Left kidney (tissue), 1 donor: ENCODE measurements at regions not wholly inside any gene's neighbourhood (a gene's known extent, or its start where the extent isn't known, plus 50 kb on each side); places are given as distances from the start of the nearest gene placed in this dataset.

ENCODE experiments used
- DNase-seq: peaks from one replicate; pipeline ENCODE4 v3.0.0-alpha.2; 2013

- DNase-seq, result no peak
Measured at GRCh38 chr7:35334506-35334905, 80.6 kb upstream of the TBX20 start.

- DNase-seq, result no peak
Measured at GRCh38 chr7:35333265-35333664, 79.4 kb upstream of the TBX20 start.

- no peak for DNase-seq
Measured at GRCh38 chr7:35331730-35332678, 78.1 kb upstream of the TBX20 start.

- no peak for DNase-seq
Measured at GRCh38 chr7:35329026-35329425, 75.1 kb upstream of the TBX20 start.

- no peak for DNase-seq
Measured at GRCh38 chr7:35319606-35320005, 65.7 kb upstream of the TBX20 start.

- no peak for DNase-seq
Measured at GRCh38 chr7:35316549-35316948, 62.6 kb upstream of the TBX20 start.

GRCh38 chr7:35315517-35315916 lies 61.6 kb upstream of the TBX20 start:
- no peak for DNase-seq

- no peak for DNase-seq
Measured at GRCh38 chr7:35314354-35314753, 60.5 kb upstream of the TBX20 start.

GRCh38 chr7:35313575-35313974 lies 59.7 kb upstream of the TBX20 start:
- DNase-seq, result no peak
